HG03066 (cell line): ENCODE measurements at regions not wholly inside any gene's neighbourhood (a gene's known extent, or its start where the extent isn't known, plus 50 kb on each side); places are given as distances from the start of the nearest gene placed in this dataset.
"Not testable (repeated sequence)": the region's sequence is repeated elsewhere in the genome, so short reads cannot be mapped to it uniquely, and the experiment has no call there.

Source experiments
- ATAC-seq: cut with Tn5 transposase; IDR thresholded peaks from one replicate; pipeline ENCODE4 v1.9.1; 2021; ENCODE audit warnings: low read depth; ENCODE audit not compliant: unreplicated experiment

DNA sequence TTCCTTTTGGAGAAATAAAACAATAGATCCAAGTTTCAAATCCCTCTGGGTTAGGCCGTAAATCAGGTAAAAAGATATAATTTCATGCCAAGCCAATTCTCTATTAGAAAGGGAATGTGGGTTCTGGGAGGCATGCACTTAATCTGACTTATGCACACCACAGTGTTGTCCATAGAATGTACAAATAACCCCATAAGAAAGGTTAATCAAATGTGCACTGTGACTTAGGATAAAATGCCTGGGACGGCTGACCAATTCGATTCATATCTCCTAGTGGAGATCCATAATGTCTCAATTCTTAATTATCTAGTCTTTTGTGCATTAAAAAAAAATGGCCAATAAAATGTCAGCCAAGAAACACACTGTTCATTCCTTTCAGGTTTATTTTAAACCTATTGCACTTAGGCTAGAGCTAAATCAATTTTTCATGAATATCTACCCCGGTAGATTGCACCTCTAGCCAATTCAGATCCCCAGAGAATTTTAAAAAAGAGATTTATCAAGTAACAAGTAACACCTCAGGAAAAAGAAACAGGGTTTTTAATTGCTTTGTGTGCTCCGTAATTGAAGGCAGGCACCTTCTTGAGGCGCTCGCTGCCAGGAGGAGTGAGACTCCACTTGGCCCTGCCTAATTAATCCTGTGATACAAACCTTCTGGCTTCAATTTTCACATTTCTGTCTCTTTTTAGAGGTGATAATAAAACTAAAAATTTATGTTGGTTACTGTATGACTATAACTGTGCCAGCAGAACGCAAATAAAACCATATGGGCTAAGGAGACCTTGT, 265.1 kb downstream of the ETV1 start:
- no peak for ATAC-seq

DNA sequence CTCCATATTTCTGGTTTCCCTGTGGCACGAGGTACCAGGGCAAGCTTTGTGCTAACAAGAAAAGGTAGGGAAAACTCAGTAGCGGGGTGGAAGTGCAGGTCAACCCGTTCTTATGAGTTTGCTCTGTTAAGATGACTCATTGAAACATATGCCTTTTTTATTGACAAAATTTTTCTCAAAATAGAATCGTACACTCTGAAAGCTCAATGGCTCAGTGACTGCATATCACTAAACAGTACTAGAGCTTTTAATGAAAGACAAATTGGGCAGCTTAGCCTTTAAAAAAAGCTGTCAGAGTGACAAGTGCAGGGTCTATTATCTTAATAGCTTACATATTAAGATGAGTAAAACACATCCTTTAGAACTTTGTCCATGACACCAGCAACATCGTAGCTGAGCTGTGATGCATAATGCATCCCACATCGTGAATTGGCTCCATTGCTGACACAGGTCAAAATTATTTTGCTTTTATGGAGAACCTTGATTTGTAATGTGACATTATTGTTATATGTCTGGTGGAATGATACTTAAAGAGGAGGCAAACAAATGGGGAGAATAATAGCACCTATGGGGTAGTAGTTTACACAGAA, 264.4 kb downstream of the ETV1 start:
- ATAC-seq, result no peak

DNA sequence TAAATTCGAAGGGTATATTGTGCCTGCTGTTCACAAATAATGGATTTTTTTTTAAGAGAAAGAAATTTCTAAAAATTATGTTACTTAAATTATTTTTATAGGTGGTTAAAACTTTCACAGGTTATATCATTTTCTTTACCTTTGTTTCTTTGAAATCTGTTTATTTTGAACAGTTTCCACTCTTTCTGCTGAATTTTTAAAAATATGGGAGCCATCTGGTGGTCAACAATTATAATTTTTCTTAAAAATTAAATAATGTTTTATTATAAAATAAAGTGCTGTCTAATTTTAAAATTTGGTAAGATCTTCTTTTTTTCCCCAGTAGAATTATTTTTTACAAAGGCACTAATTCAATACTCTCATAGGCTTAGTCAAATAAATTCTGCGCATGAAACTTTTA, 263.9 kb downstream of the ETV1 start:
- no peak for ATAC-seq

DNA sequence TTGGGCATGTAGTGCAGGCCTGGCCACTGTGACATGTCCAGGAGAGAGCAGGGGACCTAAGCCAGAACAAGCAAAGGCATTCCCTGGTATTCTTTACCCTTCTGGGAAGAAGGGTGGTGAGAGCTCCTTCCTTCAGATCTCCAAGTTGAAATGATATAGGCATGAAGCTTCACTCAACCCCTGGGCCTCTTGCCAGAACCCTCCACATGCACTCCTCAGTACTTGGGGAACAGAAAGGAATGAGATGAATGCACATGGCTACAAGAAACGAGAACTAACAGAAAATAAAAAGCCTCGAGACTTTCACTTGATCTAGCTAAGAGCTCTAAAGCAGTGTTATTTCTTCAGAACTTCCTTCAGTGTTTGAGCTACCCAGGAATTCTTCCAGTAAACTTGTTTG, 262.2 kb downstream of the ETV1 start:
- ATAC-seq, result no peak

DNA sequence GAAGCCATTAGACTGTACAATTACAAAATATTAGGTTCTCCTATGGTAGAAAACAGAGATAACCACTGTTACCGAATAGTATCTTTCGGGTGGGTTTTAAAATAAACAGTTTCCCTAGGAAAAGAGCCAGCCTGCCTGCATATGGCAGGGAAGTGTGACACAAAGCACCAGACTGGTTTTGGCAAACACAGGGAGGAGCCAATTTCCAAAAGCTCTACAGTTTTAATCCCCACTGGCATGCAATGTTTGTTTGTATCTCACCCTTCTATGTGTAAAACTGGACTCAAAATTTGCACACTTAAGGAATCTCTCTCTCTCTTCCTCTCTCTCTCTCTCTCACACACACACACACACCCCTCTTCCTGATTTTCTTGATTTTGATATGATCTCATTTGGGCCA, 261.7 kb downstream of the ETV1 start:
- no peak for ATAC-seq

DNA sequence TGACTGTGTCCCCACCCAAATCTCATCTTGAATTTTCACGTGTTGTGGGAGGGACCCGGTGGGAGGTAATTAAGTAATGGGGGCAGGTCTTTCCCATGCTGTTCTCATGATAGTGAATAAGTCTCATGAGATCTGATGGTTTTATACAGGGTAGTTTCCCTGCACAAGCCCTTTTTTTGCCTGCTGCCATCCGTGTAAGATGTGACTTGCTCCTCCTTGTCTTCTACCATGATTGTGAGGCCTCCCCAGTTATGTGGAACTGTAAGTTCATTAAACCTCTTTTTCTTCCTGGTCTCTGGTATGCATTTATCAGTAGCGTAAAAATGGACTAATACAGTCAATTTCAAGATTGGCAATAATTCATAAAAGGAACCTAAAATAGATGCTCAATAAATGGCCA, 261.0 kb downstream of the ETV1 start:
- ATAC-seq, result not testable (repeated sequence)

DNA sequence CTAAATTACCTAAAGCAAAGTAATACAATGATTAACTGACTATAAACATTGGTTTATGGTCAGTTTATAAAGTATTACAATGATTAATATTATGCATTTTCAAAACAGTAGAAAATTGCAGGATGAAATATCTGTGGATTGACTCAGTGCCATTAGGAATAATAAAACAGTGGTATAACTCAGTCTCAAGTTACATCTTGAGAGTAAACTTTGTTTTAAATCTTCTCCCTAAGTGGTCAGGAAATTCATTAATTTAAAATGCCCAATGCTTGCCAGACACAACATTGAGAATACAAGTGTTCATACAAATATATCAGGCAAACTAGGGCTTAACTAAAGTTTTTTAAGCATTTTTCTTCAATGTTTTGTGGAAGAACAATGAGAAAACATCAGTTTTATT, 257.8 kb downstream of the ETV1 start:
- ATAC-seq, result no peak

DNA sequence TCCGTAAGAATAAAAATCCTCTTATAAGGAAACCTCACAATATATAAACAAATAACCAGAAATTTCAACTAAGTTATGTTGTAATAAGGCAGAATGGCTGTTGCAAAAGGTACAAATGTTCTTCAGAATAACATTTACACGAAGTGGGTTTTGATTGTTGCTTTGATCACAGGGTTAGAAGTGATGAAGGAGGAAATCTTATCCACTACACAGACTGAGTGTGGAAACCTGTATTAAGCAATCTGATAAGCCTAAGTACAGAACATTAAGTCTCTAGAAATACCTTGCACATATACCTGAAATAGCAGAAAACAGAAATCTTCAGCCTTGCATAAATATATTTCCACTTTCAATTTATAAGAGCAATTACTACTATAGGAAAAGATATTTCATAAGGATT, 251.9 kb downstream of the ETV1 start:
- ATAC-seq, result no peak

DNA sequence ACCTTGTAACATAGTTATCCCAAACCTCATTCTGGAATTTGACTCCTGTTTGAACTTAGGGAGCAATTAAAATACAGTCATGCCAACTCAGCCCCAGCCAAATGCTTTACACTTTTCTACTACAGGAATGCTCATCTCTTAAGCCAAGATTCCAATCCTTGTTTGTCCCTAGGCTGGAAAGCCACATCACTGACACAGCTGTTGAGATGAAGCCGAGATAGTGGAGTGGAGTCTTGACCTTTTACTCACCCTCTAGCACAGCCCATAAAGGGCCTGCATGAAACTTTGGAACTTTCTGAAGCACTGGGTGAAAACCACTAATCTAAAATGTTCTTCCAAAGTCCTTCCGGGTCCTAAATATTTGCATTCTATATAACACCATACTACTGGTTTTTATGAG, 247.3 kb downstream of the ETV1 start:
- ATAC-seq, result no peak

DNA sequence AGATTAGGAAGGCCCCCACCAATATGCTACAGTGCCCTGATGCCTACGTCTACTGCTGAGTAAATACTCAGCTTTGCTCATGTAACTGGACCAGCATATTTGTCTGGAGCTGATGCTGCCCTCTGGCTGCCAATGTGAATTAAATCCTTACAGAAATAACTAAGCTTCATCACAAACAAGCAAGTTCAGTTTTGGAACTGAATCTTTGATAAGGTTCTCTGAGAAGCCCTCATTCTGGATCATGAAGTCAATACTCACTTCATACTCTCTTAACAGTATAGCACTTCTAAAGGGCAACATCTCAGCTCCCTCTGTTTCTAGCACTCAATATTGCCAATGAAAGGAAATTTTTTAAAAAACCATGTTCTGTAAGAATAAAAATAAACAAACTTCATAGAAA, 246.7 kb downstream of the ETV1 start:
- no peak for ATAC-seq

DNA sequence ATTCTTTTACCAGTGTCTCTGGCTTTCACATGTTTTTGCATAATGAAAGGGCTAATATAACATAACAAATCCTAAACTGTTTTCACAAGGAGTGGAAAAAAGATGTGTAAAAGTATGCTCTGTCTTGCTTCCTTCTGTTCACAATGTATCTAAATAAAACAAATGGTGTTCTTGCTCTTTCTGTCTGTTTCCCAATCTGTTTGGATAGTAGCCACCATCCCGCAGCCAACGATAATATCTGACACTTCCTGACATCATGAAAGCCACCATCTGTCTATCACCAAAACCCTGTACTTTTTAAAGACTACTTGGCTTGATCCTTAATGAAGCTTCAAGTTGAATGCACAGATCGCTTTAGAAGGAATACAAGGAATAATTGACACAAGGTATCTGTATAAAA, 246.2 kb downstream of the ETV1 start:
- no peak for ATAC-seq

DNA sequence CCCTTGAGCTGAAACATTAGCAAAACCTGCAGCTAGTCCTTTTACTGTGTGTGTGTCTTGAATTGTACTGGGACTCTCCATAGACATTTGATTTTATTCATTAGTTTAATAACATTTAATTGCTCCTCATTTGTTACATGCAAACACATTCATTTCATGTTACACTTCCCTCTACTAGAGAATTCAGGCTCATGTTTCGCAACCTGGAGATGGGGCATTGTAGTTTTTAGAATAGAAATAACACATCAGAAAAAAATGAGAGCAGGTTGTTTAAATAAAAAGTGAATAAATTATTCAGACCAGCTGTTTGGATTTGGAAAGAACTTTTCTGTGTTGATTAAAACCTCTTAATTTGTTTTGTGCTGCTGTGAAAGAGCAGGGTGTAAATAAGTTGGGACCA, 243.9 kb downstream of the ETV1 start:
- ATAC-seq, result no peak

DNA sequence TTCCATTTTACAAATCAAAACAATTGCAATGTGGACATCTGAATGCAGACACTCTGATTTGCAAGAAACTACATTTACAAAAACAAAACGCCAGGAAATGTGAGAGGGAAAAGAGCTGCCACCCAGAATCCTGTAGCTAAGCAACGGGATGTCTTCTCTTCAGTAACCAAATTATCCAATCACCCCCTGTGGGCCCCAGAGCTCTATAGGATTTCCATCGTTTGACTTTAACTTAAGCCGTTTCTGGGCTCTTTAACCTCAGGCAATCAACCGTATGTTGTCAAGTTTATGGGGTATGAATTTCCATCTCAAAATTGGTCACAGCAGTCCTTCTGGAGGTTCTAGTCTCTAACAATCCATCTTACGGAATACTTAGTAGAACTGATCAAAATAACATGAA, 240.5 kb downstream of the ETV1 start:
- ATAC-seq, result no peak

DNA sequence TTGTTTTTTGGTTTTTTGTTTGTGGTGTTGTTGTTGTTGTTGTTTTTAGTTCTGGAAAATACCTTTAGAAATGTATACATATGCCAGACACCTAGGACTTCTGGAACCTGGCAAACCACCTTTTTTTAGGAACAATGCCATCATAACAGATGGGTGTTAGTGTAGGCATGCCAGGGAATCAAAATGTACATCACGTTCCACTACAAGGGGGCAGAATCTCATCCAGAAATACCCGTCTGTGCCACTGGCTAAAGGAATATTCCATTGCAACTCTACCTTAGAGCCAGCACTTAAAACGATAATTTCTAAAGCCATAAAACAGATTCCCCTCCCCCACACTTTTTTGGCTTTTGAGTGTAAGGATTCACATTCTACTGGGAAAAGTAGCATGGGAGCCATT, 239.8 kb downstream of the ETV1 start:
- ATAC-seq, result no peak

DNA sequence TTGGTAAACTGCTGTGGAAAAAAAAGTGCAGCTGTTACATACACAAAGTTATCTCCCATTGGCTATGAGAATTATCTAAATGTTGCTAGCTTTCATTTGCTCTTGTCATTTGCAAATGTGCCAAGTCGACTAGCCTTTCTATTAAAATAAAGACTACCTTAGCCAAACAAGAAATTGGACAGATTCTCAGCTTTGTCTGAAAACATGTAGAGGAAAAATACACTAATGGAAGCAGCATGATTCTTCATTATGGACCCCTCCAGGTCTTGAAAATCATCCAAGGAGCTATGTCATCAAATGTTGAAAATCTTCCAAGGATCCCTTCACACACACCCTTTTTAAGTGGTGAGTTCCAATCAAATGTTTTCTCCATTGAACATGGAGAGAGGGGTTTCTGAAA, 237.7 kb downstream of the ETV1 start:
- no peak for ATAC-seq

DNA sequence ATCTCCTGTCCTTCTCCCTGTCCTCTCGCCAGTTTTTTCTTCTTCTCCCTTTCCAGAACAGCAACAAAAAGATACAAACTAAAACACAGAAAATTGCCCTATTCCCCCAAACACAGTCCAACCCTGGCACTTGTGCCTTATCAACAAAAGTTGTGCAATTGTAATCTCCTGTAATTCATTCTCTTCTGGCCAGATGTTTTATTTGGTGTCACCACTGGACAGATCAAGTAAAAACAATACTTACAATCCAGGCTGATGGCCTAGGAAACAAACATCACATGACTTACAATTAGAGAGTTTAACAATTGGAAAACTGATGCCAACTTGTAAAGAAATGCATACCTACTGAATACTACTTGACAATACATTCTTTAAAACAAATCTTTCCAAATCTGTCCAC, 231.6 kb downstream of the ETV1 start:
- ATAC-seq, result no peak

DNA sequence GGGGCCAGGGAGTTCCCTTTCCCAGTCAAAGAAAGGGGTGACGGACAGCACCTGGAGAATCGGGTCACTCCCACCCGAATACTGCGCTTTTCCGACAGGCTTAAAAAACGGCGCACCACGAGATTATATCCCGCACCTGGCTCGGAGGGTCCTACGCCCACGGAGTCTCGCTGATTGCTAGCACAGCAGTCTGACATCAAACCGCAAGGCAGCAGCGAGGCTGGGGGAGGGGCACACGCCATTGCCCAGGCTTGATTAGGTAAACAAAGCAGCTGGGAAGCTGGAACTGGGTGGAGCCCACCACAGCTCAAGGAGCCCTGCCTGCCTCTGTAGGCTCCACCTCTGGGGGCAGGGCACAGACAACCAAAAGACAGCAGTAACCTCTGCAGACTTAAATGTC, 223.6 kb downstream of the ETV1 start:
- ATAC-seq, result not testable (repeated sequence)

DNA sequence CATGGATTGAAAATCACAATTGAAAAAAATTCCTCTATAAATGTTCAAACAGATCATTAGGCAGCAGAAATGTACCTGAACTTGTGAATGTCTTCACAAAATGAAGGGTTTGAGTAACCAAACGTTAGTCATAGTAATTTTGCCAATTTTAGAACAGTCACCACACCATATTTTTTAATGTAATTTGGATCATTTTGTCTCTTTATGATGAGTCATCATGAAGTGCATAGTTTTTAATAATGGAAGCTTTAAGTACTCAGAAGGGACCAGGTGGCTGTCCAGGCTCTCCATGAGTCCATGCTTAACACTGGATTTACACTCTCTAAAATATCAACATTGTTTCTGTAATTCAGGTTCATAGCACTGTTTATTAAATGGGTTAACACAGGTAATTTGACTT, 219.2 kb downstream of the ETV1 start:
- no peak for ATAC-seq

DNA sequence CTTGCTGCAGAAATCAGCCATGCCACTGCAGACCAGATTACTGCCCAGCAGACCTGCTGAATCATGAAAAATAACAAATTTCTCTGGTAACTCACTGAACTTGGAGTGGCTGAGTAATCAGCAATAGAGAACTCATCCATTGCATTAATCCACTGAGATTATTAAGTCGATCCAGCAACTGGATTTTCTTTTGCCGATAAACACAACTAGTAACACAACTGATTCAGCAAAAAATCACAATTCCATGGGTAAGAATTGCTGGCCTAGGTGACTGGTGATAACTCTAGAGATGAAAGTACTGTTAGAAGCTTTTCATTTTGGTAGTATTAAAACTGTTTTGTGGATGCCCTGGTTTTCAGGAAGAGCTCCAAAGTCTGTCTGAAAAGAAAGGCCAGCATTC, 214.5 kb downstream of the ETV1 start:
- no peak for ATAC-seq

DNA sequence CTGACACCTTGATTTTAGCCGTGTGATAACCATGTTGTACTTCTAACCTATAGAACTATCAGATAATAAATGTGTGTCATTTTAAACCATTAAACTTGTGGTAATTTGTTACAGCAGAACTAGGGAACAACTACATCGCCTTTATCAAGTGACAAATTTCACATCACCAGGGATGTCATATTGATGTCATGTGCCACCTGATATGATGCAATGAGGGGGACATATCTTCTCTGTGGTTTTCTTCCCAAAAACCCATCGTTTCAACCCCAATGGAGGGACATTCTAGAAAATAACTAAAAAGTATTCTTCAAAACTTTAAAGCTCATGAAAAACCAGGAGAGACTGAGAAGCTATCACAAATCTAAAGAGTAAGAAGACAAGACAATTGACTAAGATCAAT, 212.2 kb downstream of the ETV1 start:
- ATAC-seq, result no peak

DNA sequence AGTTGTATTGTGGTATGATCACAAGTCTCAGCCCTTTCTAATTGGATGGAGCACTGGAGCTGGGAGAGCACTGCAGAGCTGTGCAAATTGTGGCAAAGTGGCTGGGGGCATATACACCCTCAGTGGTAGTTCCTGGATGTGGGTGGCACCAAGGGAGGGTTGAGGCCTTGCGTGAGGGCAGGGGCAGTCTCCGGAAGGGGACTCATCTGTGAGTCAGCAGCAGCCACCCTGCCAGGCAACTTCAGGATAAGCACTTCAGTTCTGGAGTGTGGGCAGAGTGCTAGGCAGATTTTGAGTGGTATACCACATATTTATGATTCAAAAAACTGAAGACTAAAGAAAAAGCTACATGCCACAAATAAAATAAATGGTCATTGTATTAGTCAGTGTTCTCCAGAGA, 210.5 kb downstream of the ETV1 start:
- no peak for ATAC-seq

DNA sequence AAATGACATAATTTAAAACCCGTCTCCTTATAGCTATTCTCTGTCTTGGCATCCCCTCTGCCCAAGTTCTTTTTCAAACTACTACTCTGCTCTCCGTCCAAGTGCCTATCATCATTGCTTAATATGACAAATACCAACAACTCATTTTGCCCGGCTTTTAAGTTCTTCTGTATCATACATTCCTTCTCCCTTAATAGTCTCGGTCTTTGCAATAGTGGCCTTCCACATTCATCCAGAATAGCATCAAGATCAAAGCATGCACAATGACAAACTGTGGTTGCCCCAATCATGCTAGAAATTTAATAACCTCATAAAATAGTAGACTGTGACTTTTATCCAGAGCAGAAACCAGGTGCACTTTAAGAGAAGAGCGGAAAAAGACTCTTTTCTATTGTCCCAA, 198.9 kb downstream of the ETV1 start:
- no peak for ATAC-seq

DNA sequence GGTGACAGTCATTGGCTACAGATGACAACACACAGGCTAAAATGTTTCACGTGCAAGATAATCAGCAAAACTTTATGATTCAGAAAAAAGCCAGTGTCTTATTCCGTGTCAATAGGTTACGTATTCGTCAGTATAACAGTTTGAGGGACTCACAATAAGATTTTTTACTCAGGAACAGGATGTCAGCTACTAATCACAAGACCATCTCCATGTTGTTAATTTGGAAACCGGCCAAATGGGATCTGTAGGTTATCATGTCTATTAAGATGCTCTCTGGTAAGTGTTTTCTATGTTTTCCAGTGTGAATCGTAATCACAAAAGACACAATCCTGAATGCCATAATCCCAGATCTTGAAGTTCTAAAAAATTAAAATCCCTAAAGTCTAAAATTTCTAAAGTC, 197.3 kb downstream of the ETV1 start:
- ATAC-seq, result no peak
